ENCODE measurements at regions not wholly inside any gene's neighbourhood (a gene's known extent, or its start where the extent isn't known, plus 50 kb on each side); places are given as distances from the start of the nearest gene placed in this dataset.

DNA sequence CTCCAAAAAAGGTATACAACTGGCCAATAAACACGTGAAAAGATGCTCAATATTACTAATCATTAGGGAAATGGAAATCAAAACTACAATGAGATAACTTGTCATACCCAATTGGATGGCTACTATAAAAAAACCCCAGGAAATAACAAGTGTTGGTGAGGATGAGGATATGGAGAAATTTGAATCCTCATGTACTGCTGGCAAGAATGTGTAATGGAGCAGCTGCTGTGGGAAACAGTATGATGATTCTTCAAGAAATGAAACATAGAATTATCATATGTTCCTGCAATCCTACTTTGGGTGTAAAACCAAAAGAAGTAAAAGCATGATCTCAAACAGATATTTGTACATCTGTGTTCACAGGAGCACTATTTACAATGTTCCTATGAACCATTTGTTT, 67.4 kb downstream of the RPLP1 start (continued):
- TF ChIP-seq, protein P1, sequence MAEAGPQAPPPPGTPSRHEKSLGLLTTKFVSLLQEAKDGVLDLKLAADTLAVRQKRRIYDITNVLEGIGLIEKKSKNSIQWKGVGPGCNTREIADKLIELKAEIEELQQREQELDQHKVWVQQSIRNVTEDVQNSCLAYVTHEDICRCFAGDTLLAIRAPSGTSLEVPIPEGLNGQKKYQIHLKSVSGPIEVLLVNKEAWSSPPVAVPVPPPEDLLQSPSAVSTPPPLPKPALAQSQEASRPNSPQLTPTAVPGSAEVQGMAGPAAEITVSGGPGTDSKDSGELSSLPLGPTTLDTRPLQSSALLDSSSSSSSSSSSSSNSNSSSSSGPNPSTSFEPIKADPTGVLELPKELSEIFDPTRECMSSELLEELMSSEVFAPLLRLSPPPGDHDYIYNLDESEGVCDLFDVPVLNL (CRISPR knock-in tag; IDR thresholded peaks at IDR 0.05; ENCODE audit: borderline replicate concordance, low read depth), result no peak
- TF ChIP-seq IRF2 (CRISPR knock-in tag; IDR thresholded peaks at IDR 0.05; ENCODE audit: borderline replicate concordance, low read depth), result no peak
- TF ChIP-seq, protein P2, sequence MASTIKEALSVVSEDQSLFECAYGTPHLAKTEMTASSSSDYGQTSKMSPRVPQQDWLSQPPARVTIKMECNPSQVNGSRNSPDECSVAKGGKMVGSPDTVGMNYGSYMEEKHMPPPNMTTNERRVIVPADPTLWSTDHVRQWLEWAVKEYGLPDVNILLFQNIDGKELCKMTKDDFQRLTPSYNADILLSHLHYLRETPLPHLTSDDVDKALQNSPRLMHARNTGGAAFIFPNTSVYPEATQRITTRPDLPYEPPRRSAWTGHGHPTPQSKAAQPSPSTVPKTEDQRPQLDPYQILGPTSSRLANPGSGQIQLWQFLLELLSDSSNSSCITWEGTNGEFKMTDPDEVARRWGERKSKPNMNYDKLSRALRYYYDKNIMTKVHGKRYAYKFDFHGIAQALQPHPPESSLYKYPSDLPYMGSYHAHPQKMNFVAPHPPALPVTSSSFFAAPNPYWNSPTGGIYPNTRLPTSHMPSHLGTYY (CRISPR knock-in tag; IDR thresholded peaks at IDR 0.05), result no peak
- TF ChIP-seq, protein P3, sequence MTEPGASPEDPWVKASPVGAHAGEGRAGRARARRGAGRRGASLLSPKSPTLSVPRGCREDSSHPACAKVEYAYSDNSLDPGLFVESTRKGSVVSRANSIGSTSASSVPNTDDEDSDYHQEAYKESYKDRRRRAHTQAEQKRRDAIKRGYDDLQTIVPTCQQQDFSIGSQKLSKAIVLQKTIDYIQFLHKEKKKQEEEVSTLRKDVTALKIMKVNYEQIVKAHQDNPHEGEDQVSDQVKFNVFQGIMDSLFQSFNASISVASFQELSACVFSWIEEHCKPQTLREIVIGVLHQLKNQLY (CRISPR knock-in tag; IDR thresholded peaks at IDR 0.05), result no peak
- no peak for TF ChIP-seq FOXJ3 (CRISPR knock-in tag; IDR thresholded peaks at IDR 0.05; ENCODE audit: borderline replicate concordance)
- TF ChIP-seq, protein P4, sequence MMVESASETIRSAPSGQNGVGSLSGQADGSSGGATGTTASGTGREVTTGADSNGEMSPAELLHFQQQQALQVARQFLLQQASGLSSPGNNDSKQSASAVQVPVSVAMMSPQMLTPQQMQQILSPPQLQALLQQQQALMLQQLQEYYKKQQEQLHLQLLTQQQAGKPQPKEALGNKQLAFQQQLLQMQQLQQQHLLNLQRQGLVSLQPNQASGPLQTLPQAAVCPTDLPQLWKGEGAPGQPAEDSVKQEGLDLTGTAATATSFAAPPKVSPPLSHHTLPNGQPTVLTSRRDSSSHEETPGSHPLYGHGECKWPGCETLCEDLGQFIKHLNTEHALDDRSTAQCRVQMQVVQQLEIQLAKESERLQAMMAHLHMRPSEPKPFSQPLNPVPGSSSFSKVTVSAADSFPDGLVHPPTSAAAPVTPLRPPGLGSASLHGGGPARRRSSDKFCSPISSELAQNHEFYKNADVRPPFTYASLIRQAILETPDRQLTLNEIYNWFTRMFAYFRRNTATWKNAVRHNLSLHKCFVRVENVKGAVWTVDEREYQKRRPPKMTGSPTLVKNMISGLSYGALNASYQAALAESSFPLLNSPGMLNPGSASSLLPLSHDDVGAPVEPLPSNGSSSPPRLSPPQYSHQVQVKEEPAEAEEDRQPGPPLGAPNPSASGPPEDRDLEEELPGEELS (CRISPR knock-in tag; IDR thresholded peaks at IDR 0.05), result no peak
- TF ChIP-seq ELF4 (CRISPR knock-in tag; IDR thresholded peaks at IDR 0.05; ENCODE audit: low read depth), result no peak
- TF ChIP-seq NR3C1 (CRISPR knock-in tag; conservative IDR thresholded peaks at IDR 0.05; ENCODE audit: low read depth), result no peak
- no peak for TF ChIP-seq TP53 (CRISPR knock-in tag; IDR thresholded peaks at IDR 0.05)
- TF ChIP-seq EMX1 (CRISPR knock-in tag; IDR thresholded peaks at IDR 0.05), result no peak
- TF ChIP-seq NR1H2 (CRISPR knock-in tag; IDR thresholded peaks at IDR 0.05), result no peak
- no peak for TF ChIP-seq MXD4 (CRISPR knock-in tag; IDR thresholded peaks at IDR 0.05; ENCODE audit: borderline replicate concordance)
- TF ChIP-seq, protein P5, sequence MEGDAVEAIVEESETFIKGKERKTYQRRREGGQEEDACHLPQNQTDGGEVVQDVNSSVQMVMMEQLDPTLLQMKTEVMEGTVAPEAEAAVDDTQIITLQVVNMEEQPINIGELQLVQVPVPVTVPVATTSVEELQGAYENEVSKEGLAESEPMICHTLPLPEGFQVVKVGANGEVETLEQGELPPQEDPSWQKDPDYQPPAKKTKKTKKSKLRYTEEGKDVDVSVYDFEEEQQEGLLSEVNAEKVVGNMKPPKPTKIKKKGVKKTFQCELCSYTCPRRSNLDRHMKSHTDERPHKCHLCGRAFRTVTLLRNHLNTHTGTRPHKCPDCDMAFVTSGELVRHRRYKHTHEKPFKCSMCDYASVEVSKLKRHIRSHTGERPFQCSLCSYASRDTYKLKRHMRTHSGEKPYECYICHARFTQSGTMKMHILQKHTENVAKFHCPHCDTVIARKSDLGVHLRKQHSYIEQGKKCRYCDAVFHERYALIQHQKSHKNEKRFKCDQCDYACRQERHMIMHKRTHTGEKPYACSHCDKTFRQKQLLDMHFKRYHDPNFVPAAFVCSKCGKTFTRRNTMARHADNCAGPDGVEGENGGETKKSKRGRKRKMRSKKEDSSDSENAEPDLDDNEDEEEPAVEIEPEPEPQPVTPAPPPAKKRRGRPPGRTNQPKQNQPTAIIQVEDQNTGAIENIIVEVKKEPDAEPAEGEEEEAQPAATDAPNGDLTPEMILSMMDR (IDR thresholded peaks at IDR 0.05), result no peak

DNA sequence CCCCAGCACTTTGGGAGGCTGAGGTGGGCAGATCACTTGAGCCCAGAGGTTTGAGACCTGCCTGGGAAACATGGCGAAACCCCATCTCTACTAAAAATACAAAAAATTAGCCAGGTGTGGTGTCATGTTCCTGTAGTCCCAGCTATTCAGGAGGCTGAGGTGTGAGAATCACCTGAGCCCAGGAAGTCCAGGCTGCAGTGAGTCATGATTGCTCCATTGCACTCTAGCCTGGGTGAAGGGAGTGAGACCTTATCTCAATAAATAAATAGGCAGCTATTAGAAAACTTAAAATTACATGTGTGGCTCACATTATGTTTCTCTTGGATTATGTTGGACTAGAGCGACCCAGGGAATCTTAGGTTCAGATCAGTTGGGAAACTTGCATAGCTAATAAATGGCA, 69.7 kb downstream of the RPLP1 start:
- Mint-ChIP-seq H3K4me1 (peaks cover 37% of the 10 kb centered on the region), H3K27ac (no peak overlapping the region), H3K9me3 (peaks cover 9% of the 10 kb centered on the region), H3K4me3 (no peak overlapping the region), H3K27me3 (ENCODE audit: low read depth) (no peaks in the 10 kb centered on the region; the same call in none of the 2 replicates), H3K36me3 (0 out of 2 replicates have a peak, but pooled peaks cover 2% of the 10 kb centered on the region)
- no peak for DNase-seq (ENCODE audit: low spot score)
- TF ChIP-seq NR3C1 (CRISPR knock-in tag; conservative IDR thresholded peaks at IDR 0.05; ENCODE audit: low read depth) (no peak), RELA (CRISPR knock-in tag; IDR thresholded peaks at IDR 0.05; ENCODE audit: borderline replicate concordance) (no peak), PRRX2 (CRISPR knock-in tag; IDR thresholded peaks at IDR 0.05) (no peak), OVOL2 (CRISPR knock-in tag; IDR thresholded peaks at IDR 0.05; ENCODE audit: borderline replicate concordance) (no peak), TP53 (CRISPR knock-in tag; IDR thresholded peaks at IDR 0.05) (no peak), SMAD4 (CRISPR knock-in tag; IDR thresholded peaks at IDR 0.05) (no peak), JAZF1 (CRISPR knock-in tag; IDR thresholded peaks at IDR 0.05) (no peak), TCF7 (CRISPR knock-in tag; IDR thresholded peaks at IDR 0.05; ENCODE audit: low read depth) (no peak)
- TF ChIP-seq, protein P6, sequence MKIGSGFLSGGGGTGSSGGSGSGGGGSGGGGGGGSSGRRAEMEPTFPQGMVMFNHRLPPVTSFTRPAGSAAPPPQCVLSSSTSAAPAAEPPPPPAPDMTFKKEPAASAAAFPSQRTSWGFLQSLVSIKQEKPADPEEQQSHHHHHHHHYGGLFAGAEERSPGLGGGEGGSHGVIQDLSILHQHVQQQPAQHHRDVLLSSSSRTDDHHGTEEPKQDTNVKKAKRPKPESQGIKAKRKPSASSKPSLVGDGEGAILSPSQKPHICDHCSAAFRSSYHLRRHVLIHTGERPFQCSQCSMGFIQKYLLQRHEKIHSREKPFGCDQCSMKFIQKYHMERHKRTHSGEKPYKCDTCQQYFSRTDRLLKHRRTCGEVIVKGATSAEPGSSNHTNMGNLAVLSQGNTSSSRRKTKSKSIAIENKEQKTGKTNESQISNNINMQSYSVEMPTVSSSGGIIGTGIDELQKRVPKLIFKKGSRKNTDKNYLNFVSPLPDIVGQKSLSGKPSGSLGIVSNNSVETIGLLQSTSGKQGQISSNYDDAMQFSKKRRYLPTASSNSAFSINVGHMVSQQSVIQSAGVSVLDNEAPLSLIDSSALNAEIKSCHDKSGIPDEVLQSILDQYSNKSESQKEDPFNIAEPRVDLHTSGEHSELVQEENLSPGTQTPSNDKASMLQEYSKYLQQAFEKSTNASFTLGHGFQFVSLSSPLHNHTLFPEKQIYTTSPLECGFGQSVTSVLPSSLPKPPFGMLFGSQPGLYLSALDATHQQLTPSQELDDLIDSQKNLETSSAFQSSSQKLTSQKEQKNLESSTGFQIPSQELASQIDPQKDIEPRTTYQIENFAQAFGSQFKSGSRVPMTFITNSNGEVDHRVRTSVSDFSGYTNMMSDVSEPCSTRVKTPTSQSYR (CRISPR knock-in tag; IDR thresholded peaks at IDR 0.05), result no peak
- TF ChIP-seq, protein P7, sequence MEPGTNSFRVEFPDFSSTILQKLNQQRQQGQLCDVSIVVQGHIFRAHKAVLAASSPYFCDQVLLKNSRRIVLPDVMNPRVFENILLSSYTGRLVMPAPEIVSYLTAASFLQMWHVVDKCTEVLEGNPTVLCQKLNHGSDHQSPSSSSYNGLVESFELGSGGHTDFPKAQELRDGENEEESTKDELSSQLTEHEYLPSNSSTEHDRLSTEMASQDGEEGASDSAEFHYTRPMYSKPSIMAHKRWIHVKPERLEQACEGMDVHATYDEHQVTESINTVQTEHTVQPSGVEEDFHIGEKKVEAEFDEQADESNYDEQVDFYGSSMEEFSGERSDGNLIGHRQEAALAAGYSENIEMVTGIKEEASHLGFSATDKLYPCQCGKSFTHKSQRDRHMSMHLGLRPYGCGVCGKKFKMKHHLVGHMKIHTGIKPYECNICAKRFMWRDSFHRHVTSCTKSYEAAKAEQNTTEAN (CRISPR knock-in tag; IDR thresholded peaks at IDR 0.05), result no peak
- TF ChIP-seq, protein P1 (CRISPR knock-in tag; IDR thresholded peaks at IDR 0.05; ENCODE audit: borderline replicate concordance, low read depth), result no peak
- ChIA-PET CTCF (interaction anchor here (1.6 to 1.8 kb wide), 3 partner anchors 9 to 126 kb away, joined by 5 to 9 read pairs (median 5); no protein-coding TSS in a partner anchor), POLR2A (no interaction called here)
- no peak for ATAC-seq

Measured in WTC11 (cell line).